HG02840 (cell line): ENCODE measurements at regions not wholly inside any gene's neighbourhood (a gene's known extent, or its start where the extent isn't known, plus 50 kb on each side); places are given as distances from the start of the nearest gene placed in this dataset.
"Not testable (repeated sequence)": the region's sequence is repeated elsewhere in the genome, so short reads cannot be mapped to it uniquely, and the experiment has no call there.

ENCODE experiments used
- ATAC-seq: cut with Tn5 transposase; IDR thresholded peaks from one replicate; pipeline ENCODE4 v1.9.1; 2021; ENCODE audit warnings: mild to moderate bottlenecking, moderate library complexity, moderate number of reproducible peaks; ENCODE audit not compliant: unreplicated experiment, low FRiP score

- no peak for ATAC-seq
Observed at GRCh38 chr10:45180946-45181875, 134.2 kb downstream of the OR13A1 start.

GRCh38 chr10:45183174-45183573 is 132.2 kb downstream of the OR13A1 start:
- ATAC-seq, result no peak

GRCh38 chr10:45197816-45198485 is 117.5 kb downstream of the OR13A1 start:
- ATAC-seq, result no peak

- ATAC-seq, result no peak
Observed at GRCh38 chr10:45198486-45199204, 116.8 kb downstream of the OR13A1 start.

- ATAC-seq, result no peak
Observed at GRCh38 chr10:45199205-45199740, 116.1 kb downstream of the OR13A1 start.

GRCh38 chr10:45201271-45201670 is 114.1 kb downstream of the OR13A1 start:
- ATAC-seq, result no peak

- ATAC-seq, result no peak
Observed at GRCh38 chr10:45202242-45202641, 113.2 kb downstream of the OR13A1 start.

- no peak for ATAC-seq
Observed at GRCh38 chr10:45204954-45205775, 110.2 kb downstream of the OR13A1 start.

- no peak for ATAC-seq
Observed at GRCh38 chr10:45209888-45210287, 105.5 kb downstream of the OR13A1 start.

- no peak for ATAC-seq
Observed at GRCh38 chr10:45211576-45211975, 103.8 kb downstream of the OR13A1 start.

- ATAC-seq, result no peak
Observed at GRCh38 chr10:45219416-45219815, 96.0 kb downstream of the OR13A1 start.

- no peak for ATAC-seq
Observed at GRCh38 chr10:45220931-45221330, 94.5 kb downstream of the OR13A1 start.

GRCh38 chr10:45224219-45224841 is 91.1 kb downstream of the OR13A1 start:
- ATAC-seq, result no peak

GRCh38 chr10:45227042-45227441 is 88.4 kb downstream of the OR13A1 start:
- no peak for ATAC-seq

- ATAC-seq, result no peak
Observed at GRCh38 chr10:45227456-45227855, 88.0 kb downstream of the OR13A1 start.

GRCh38 chr10:45229823-45230222 is 85.6 kb downstream of the OR13A1 start:
- ATAC-seq, result no peak

GRCh38 chr10:45235260-45235769 is 80.1 kb downstream of the OR13A1 start:
- ATAC-seq, result not testable (repeated sequence)

GRCh38 chr10:45235798-45236220 is 79.6 kb downstream of the OR13A1 start:
- no peak for ATAC-seq

GRCh38 chr10:45238896-45239295 is 76.5 kb downstream of the OR13A1 start:
- no peak for ATAC-seq
